Naive thymus-derived CD4-positive, alpha-beta T cell (primary cell): ENCODE measurements at regions not wholly inside any gene's neighbourhood (a gene's known extent, or its start where the extent isn't known, plus 50 kb on each side); places are given as distances from the start of the nearest gene placed in this dataset.
"Not testable (repeated sequence)": the region's sequence is repeated elsewhere in the genome, so short reads cannot be mapped to it uniquely, and the experiment has no call there.

Experiments used
- ATAC-seq: fragments of 150-1000 bp; cut with Tn5 transposase; 2 replicates; pipeline ENCODE4 v1.10.0; 2021; ENCODE audit warnings: mild to moderate bottlenecking, moderate library complexity
- CTCF ChIA-PET: fragments of 350-600 bp; sonication (Branson Sonifier 250); formaldehyde crosslinking; loops from one replicate; lab custom pipeline; 2021; ENCODE audit warnings: antibody characterized with exemption; lab: Charles Lee
- POLR2A ChIA-PET: fragments of 350-600 bp; sonication (Branson Sonifier 250); formaldehyde crosslinking; loops from one replicate; lab custom pipeline; 2021; ENCODE audit warnings: antibody characterized with exemption, inconsistent platforms; lab: Charles Lee
- DNase-seq, 9 donors: peaks; one replicate each; pipeline versions ENCODE4 v3.0.0 to v3.0.0-alpha.2; 2020 to 2022; ENCODE audit warnings: mixed read lengths in 1 of 9
- H3K27ac ChIP-seq: one replicate; pipeline ENCODE4 v1.7.0; 2013; ENCODE audit warnings: mild to moderate bottlenecking, low read depth, low read length, moderate library complexity
- H3K27me3 ChIP-seq, 2 donors: one replicate each; pipeline ENCODE4 v1.7.0; 2013; ENCODE audit warnings: low read length in 2 of 2, mild to moderate bottlenecking in 2 of 2, moderate library complexity in 2 of 2; ENCODE audit not compliant: control insufficient read depth in 2 of 2, insufficient read depth in 2 of 2
- H3K36me3 ChIP-seq, 3 experiments: 1 replicate in 2 of 3; 2 replicates in 1 of 3; pipeline ENCODE4 v1.7.0; 2013; ENCODE audit warnings: low read length in 3 of 3, mild to moderate bottlenecking in 3 of 3, moderate library complexity in 1 of 3; ENCODE audit not compliant: insufficient read depth in 3 of 3, control insufficient read depth in 2 of 3
- H3K4me1 ChIP-seq, 2 donors: one replicate each; pipeline ENCODE4 v1.7.0; 2013; ENCODE audit warnings: low read length in 2 of 2, mild to moderate bottlenecking in 2 of 2, moderate library complexity in 1 of 2; ENCODE audit not compliant: control insufficient read depth in 2 of 2, insufficient read depth in 2 of 2
- H3K4me3 ChIP-seq: 2 replicates; pipeline ENCODE4 v1.7.0; 2013; ENCODE audit warnings: mild to moderate bottlenecking, low read length
- H3K9me3 ChIP-seq, 3 experiments: 1 replicate in 2 of 3; 2 replicates in 1 of 3; pipeline ENCODE4 v1.7.0; 2013; ENCODE audit warnings: low read length in 3 of 3; ENCODE audit not compliant: control insufficient read depth in 2 of 3
- H3K27ac Mint-ChIP-seq, 9 donors: one replicate each; pipeline ENCODE4 v1.8.0; 2020 to 2022; ENCODE audit warnings: mixed read lengths in 9 of 9, mild to moderate bottlenecking in 8 of 9, moderate library complexity in 5 of 9, inconsistent platforms in 2 of 9
- H3K27me3 Mint-ChIP-seq, 5 donors: one replicate each; pipeline ENCODE4 v1.8.0; 2021 to 2022; ENCODE audit warnings: mixed read lengths in 5 of 5, mild to moderate bottlenecking in 1 of 5
- H3K36me3 Mint-ChIP-seq, 5 donors: one replicate each; pipeline ENCODE4 v1.8.0; 2020 to 2022; ENCODE audit warnings: mixed read lengths in 5 of 5, mild to moderate bottlenecking in 3 of 5, inconsistent platforms in 1 of 5
- H3K4me1 Mint-ChIP-seq, 7 donors: one replicate each; pipeline ENCODE4 v1.8.0; 2020 to 2022; ENCODE audit warnings: mixed read lengths in 7 of 7, mild to moderate bottlenecking in 3 of 7, inconsistent platforms in 1 of 7
- H3K4me3 Mint-ChIP-seq, 10 donors: one replicate each; pipeline ENCODE4 v1.8.0; 2020 to 2022; ENCODE audit warnings: mild to moderate bottlenecking in 10 of 10, mixed read lengths in 10 of 10, moderate library complexity in 6 of 10, inconsistent platforms in 2 of 10
- H3K9me3 Mint-ChIP-seq, 11 donors: one replicate each; pipeline ENCODE4 v1.8.0; 2020 to 2022; ENCODE audit warnings: mixed read lengths in 11 of 11, mild to moderate bottlenecking in 4 of 11, inconsistent platforms in 1 of 11, moderate library complexity in 1 of 11
- intact Hi-C, 2 donors: fragments of 100-400 bp; cut with micrococcal nuclease; formaldehyde crosslinking; loops; one replicate each; pipeline ENCODE4 v1.15.1; 2023

GRCh38 chr22:47346287-47346686 lies 583.8 kb downstream of the TBC1D22A start:
- H3K36me3 ChIP-seq, H3K4me3 Mint-ChIP-seq, H3K4me1 ChIP-seq, H3K27ac Mint-ChIP-seq, DNase-seq, H3K27ac ChIP-seq, intact Hi-C loops, H3K4me3 ChIP-seq, H3K4me1 Mint-ChIP-seq, CTCF ChIA-PET, H3K36me3 Mint-ChIP-seq, POLR2A ChIA-PET, ATAC-seq, H3K9me3 ChIP-seq, H3K27me3 ChIP-seq, H3K9me3 Mint-ChIP-seq: not testable (repeated sequence)
- peaks cover 0 to 37% (median 9%) of the 10 kb centered on the region in 5 donors for H3K27me3 Mint-ChIP-seq

- no peak overlapping the region for H3K4me3 Mint-ChIP-seq
- ChIA-PET CTCF (no interaction called here), POLR2A (no interaction called here)
- H3K27me3 Mint-ChIP-seq: peaks cover 0 to 39% (median 14%) of the 10 kb centered on the region in 5 donors
- H3K27ac Mint-ChIP-seq: no peak overlapping the region
- Histone ChIP-seq H3K4me3 (no peak overlapping the region), H3K27ac (no peak overlapping the region), H3K36me3 (no peaks in the 10 kb centered on the region), H3K9me3 (no peaks in the 10 kb centered on the region), H3K4me1 (no peaks in the 10 kb centered on the region), H3K27me3 (no peaks in the 10 kb centered on the region)
- no peak for DNase-seq
- no peaks in the 10 kb centered on the region for H3K36me3 Mint-ChIP-seq
- no peak for ATAC-seq
- intact Hi-C loops: no loop called here
- H3K9me3 Mint-ChIP-seq: peaks cover 0 to 7% (median 1%) of the 10 kb centered on the region in 11 donors
- peaks cover 0 to 3% (median 0%) of the 10 kb centered on the region in 7 donors for H3K4me1 Mint-ChIP-seq
These were observed 582.6 kb downstream of the TBC1D22A start for GRCh38 chr22:47345025-47345424.

- ChIA-PET POLR2A (no interaction called here), CTCF (no interaction called here)
- no peaks in the 10 kb centered on the region for H3K9me3 ChIP-seq
- no peak for DNase-seq
- H3K27ac ChIP-seq: no peak overlapping the region
- no peak for ATAC-seq
- H3K36me3 Mint-ChIP-seq: no peaks in the 10 kb centered on the region
- no peak overlapping the region for H3K4me3 Mint-ChIP-seq
- H3K27me3 ChIP-seq: no peaks in the 10 kb centered on the region
- H3K27me3 Mint-ChIP-seq: peaks cover 0 to 46% (median 14%) of the 10 kb centered on the region in 5 donors
- H3K4me3 ChIP-seq: no peak overlapping the region
- H3K27ac Mint-ChIP-seq: no peak overlapping the region
- peaks cover 0 to 3% (median 0%) of the 10 kb centered on the region in 7 donors for H3K4me1 Mint-ChIP-seq
- intact Hi-C loops: no loop called here
- no peaks in the 10 kb centered on the region for H3K4me1 ChIP-seq
- H3K9me3 Mint-ChIP-seq: peaks cover 0 to 7% (median 0%) of the 10 kb centered on the region in 11 donors
- H3K36me3 ChIP-seq: no peaks in the 10 kb centered on the region
These were observed 582.0 kb downstream of the TBC1D22A start for GRCh38 chr22:47344414-47344813.

GRCh38 chr22:47343611-47344010 lies 581.2 kb downstream of the TBC1D22A start:
- Histone ChIP-seq H3K4me1 (no peaks in the 10 kb centered on the region), H3K36me3 (no peaks in the 10 kb centered on the region), H3K4me3 (no peak overlapping the region), H3K27me3 (no peaks in the 10 kb centered on the region), H3K27ac (no peak overlapping the region), H3K9me3 (no peaks in the 10 kb centered on the region)
- peaks cover 0 to 51% (median 14%) of the 10 kb centered on the region in 5 donors for H3K27me3 Mint-ChIP-seq
- no peak for ATAC-seq
- H3K4me1 Mint-ChIP-seq: peaks cover 0 to 3% (median 0%) of the 10 kb centered on the region in 7 donors
- CTCF ChIA-PET: no interaction called here
- peaks cover 0 to 7% (median 0%) of the 10 kb centered on the region in 11 donors for H3K9me3 Mint-ChIP-seq
- H3K36me3 Mint-ChIP-seq: no peaks in the 10 kb centered on the region
- no peak overlapping the region for H3K27ac Mint-ChIP-seq
- POLR2A ChIA-PET: no interaction called here
- intact Hi-C loops: no loop called here
- DNase-seq: no peak
- H3K4me3 Mint-ChIP-seq: no peak overlapping the region

- DNase-seq (no peak), ATAC-seq (no peak)
- intact Hi-C loops: no loop called here
- H3K9me3 ChIP-seq: no peaks in the 10 kb centered on the region
- no peak overlapping the region for H3K4me3 ChIP-seq
- H3K27me3 ChIP-seq: no peaks in the 10 kb centered on the region
- Mint-ChIP-seq H3K27ac (no peak overlapping the region), H3K4me1 (peaks cover 0 to 3% (median 0%) of the 10 kb centered on the region in 7 donors), H3K36me3 (no peaks in the 10 kb centered on the region), H3K9me3 (peaks cover 0 to 7% (median 0%) of the 10 kb centered on the region in 11 donors), H3K4me3 (no peak overlapping the region), H3K27me3 (peaks cover 0 to 51% (median 14%) of the 10 kb centered on the region in 5 donors)
- H3K4me1 ChIP-seq: no peaks in the 10 kb centered on the region
- ChIA-PET POLR2A (no interaction called here), CTCF (no interaction called here)
- H3K27ac ChIP-seq: no peak overlapping the region
- no peaks in the 10 kb centered on the region for H3K36me3 ChIP-seq
These were observed 580.0 kb downstream of the TBC1D22A start for GRCh38 chr22:47342446-47342845.

- Mint-ChIP-seq H3K27ac (no peak overlapping the region), H3K9me3 (peaks cover 0 to 7% (median 0%) of the 10 kb centered on the region in 11 donors), H3K4me3 (no peak overlapping the region), H3K27me3 (peaks cover 0 to 51% (median 14%) of the 10 kb centered on the region in 5 donors), H3K4me1 (peaks cover 0 to 3% (median 0%) of the 10 kb centered on the region in 7 donors), H3K36me3 (no peaks in the 10 kb centered on the region)
- H3K9me3 ChIP-seq: no peaks in the 10 kb centered on the region
- intact Hi-C loops: no loop called here
- H3K4me1 ChIP-seq: no peaks in the 10 kb centered on the region
- H3K4me3 ChIP-seq: no peak overlapping the region
- H3K27ac ChIP-seq: no peak overlapping the region
- POLR2A ChIA-PET: no interaction called here
- ATAC-seq (no peak), DNase-seq (no peak)
- CTCF ChIA-PET: no interaction called here
- no peaks in the 10 kb centered on the region for H3K27me3 ChIP-seq
- no peaks in the 10 kb centered on the region for H3K36me3 ChIP-seq
These were observed 579.0 kb downstream of the TBC1D22A start for GRCh38 chr22:47341464-47341863.

- Mint-ChIP-seq H3K36me3 (peaks cover 0 to 4% (median 0%) of the 10 kb centered on the region in 5 donors), H3K4me3 (no peak overlapping the region), H3K4me1 (peaks cover 0 to 3% (median 0%) of the 10 kb centered on the region in 7 donors), H3K9me3 (peaks cover 0 to 11% (median 3%) of the 10 kb centered on the region in 11 donors), H3K27ac (peak overlapping the region in 1 of 9 donors; percentile 36), H3K27me3 (peaks cover 0 to 51% (median 14%) of the 10 kb centered on the region in 5 donors)
- Histone ChIP-seq H3K27ac (no peak overlapping the region), H3K27me3 (no peaks in the 10 kb centered on the region), H3K4me3 (no peak overlapping the region), H3K9me3 (no peaks in the 10 kb centered on the region), H3K4me1 (no peaks in the 10 kb centered on the region), H3K36me3 (no peaks in the 10 kb centered on the region)
- ATAC-seq (no peak), DNase-seq (no peak)
- ChIA-PET POLR2A (no interaction called here), CTCF (no interaction called here)
- intact Hi-C loops: no loop called here
These were observed 578.5 kb downstream of the TBC1D22A start for GRCh38 chr22:47340851-47341436.
